Amniotic epithelial cell (primary cell): ENCODE measurements at regions not wholly inside any gene's neighbourhood (a gene's known extent, or its start where the extent isn't known, plus 50 kb on each side); places are given as distances from the start of the nearest gene placed in this dataset.
A peak's percentile ranks its signal among the peaks of the same experiment; 100 is the strongest.

Source experiments
- DNase-seq: peaks from one replicate; pipeline ENCODE4 v3.0.0-alpha.2; 2010; ENCODE audit warnings: low read depth

GRCh38 chr6:71124340-71124739 is 164.3 kb upstream of the OGFRL1 start:
- peak; percentile 24 for DNase-seq

GRCh38 chr6:71125216-71125615 is 163.4 kb upstream of the OGFRL1 start:
- no peak for DNase-seq

- DNase-seq = no peak
Measured at GRCh38 chr6:71126506-71126905, 162.1 kb upstream of the OGFRL1 start.

GRCh38 chr6:71127374-71127773 is 161.2 kb upstream of the OGFRL1 start:
- DNase-seq = peak; percentile 52

GRCh38 chr6:71130277-71130676 is 158.3 kb upstream of the OGFRL1 start:
- DNase-seq = no peak

- DNase-seq = no peak
Measured at GRCh38 chr6:71134929-71135642, 153.5 kb upstream of the OGFRL1 start.

- no peak for DNase-seq
Measured at GRCh38 chr6:71137973-71138372, 150.6 kb upstream of the OGFRL1 start.

- no peak for DNase-seq
Measured at GRCh38 chr6:71138376-71138775, 150.2 kb upstream of the OGFRL1 start.

- DNase-seq = peak; percentile 59
Measured at GRCh38 chr6:71139249-71139648, 149.4 kb upstream of the OGFRL1 start.

- DNase-seq = no peak
Measured at GRCh38 chr6:71153755-71154325, 134.8 kb upstream of the OGFRL1 start.

- no peak for DNase-seq
Measured at GRCh38 chr6:71157345-71157744, 131.3 kb upstream of the OGFRL1 start.

- no peak for DNase-seq
Measured at GRCh38 chr6:71164890-71165289, 123.7 kb upstream of the OGFRL1 start.

- peak; percentile 30 for DNase-seq
Measured at GRCh38 chr6:71168233-71168765, 120.3 kb upstream of the OGFRL1 start.

- no peak for DNase-seq
Measured at GRCh38 chr6:71171497-71172070, 117.0 kb upstream of the OGFRL1 start.

GRCh38 chr6:71179249-71179885 is 109.2 kb upstream of the OGFRL1 start:
- DNase-seq = no peak

GRCh38 chr6:71181565-71181964 is 107.0 kb upstream of the OGFRL1 start:
- DNase-seq = peak; percentile 93

GRCh38 chr6:71187141-71187540 is 101.5 kb upstream of the OGFRL1 start:
- no peak for DNase-seq

GRCh38 chr6:71190809-71191208 is 97.8 kb upstream of the OGFRL1 start:
- peak; percentile 41 for DNase-seq

- DNase-seq = peak; percentile 86
Measured at GRCh38 chr6:71194724-71195123, 93.9 kb upstream of the OGFRL1 start.

- peak; percentile 93 for DNase-seq
Measured at GRCh38 chr6:71197267-71197666, 91.3 kb upstream of the OGFRL1 start.

GRCh38 chr6:71197780-71198179 is 90.8 kb upstream of the OGFRL1 start:
- peak; percentile 80 for DNase-seq

GRCh38 chr6:71198908-71199307 is 89.7 kb upstream of the OGFRL1 start:
- no peak for DNase-seq

- DNase-seq = no peak
Measured at GRCh38 chr6:71199736-71200135, 88.9 kb upstream of the OGFRL1 start.
